NB4 (cell line): ENCODE measurements at regions not wholly inside any gene's neighbourhood (a gene's known extent, or its start where the extent isn't known, plus 50 kb on each side); places are given as distances from the start of the nearest gene placed in this dataset.

Experiments
- DNase-seq: peaks from one replicate; pipeline ENCODE4 v3.0.0; 2010; ENCODE audit warnings: low read depth
- H3K4me3 ChIP-seq: one replicate; pipeline ENCODE4 v1.5.1; 2011; ENCODE audit warnings: mild to moderate bottlenecking, low read depth, low read length, moderate library complexity
- CTCF ChIP-seq: IDR thresholded peaks from one replicate; pipeline ENCODE4 v1.5.1; 2012; ENCODE audit warnings: low read depth, low read length
- MAX ChIP-seq: IDR thresholded peaks from 2 replicates; pipeline ENCODE4 v1.6.1; 2011; ENCODE audit warnings: low read depth, low read length
- MYC ChIP-seq: IDR thresholded peaks from 2 replicates; pipeline ENCODE4 v1.6.1; 2011; ENCODE audit warnings: low read depth, low read length
- POLR2A ChIP-seq: IDR thresholded peaks from 2 replicates; pipeline ENCODE4 v1.6.1; 2011; ENCODE audit warnings: mild to moderate bottlenecking; ENCODE audit not compliant: insufficient read length; ENCODE audit errors: extremely low read depth

GRCh38 chr6:14950103-14950969 lies 295.5 kb upstream of the JARID2 start:
- no peak overlapping the region for H3K4me3 ChIP-seq
- no peak for TF ChIP-seq POLR2A
- TF ChIP-seq MAX = no peak
- no peak for TF ChIP-seq MYC
- no peak for TF ChIP-seq CTCF
- DNase-seq = no peak

GRCh38 chr6:14950970-14951276 lies 294.9 kb upstream of the JARID2 start:
- TF ChIP-seq CTCF = no peak
- no peak for TF ChIP-seq MYC
- TF ChIP-seq MAX = no peak
- no peak for TF ChIP-seq POLR2A
- no peak overlapping the region for H3K4me3 ChIP-seq
- no peak for DNase-seq

- H3K4me3 ChIP-seq = no peak overlapping the region
- DNase-seq = no peak
- TF ChIP-seq MAX (no peak), POLR2A (no peak), CTCF (no peak), MYC (no peak)
Observed at GRCh38 chr6:14951704-14952103, 294.2 kb upstream of the JARID2 start.

GRCh38 chr6:14953836-14954235 lies 292.0 kb upstream of the JARID2 start:
- H3K4me3 ChIP-seq = no peak overlapping the region
- DNase-seq = no peak
- TF ChIP-seq MAX = no peak
- no peak for TF ChIP-seq MYC
- no peak for TF ChIP-seq CTCF
- no peak for TF ChIP-seq POLR2A

GRCh38 chr6:14957355-14958059 lies 288.4 kb upstream of the JARID2 start:
- DNase-seq = no peak
- H3K4me3 ChIP-seq = no peak overlapping the region
- no peak for TF ChIP-seq MYC
- no peak for TF ChIP-seq CTCF
- no peak for TF ChIP-seq POLR2A
- TF ChIP-seq MAX = no peak
